GM21529 (cell line): ENCODE measurements at regions not wholly inside any gene's neighbourhood (a gene's known extent, or its start where the extent isn't known, plus 50 kb on each side); places are given as distances from the start of the nearest gene placed in this dataset.
"Not testable (repeated sequence)": the region's sequence is repeated elsewhere in the genome, so short reads cannot be mapped to it uniquely, and the experiment has no call there.

Experiments used
- ATAC-seq: cut with Tn5 transposase; IDR thresholded peaks from one replicate; pipeline ENCODE4 v1.9.1; 2021; ENCODE audit not compliant: unreplicated experiment

GRCh38 chr9:103237571-103238109 lies 242.5 kb downstream of the CYLC2 start:
- not testable (repeated sequence) for ATAC-seq

GRCh38 chr9:103242025-103242424 lies 246.9 kb downstream of the CYLC2 start:
- ATAC-seq: no peak

GRCh38 chr9:103242486-103242885 lies 247.4 kb downstream of the CYLC2 start:
- no peak for ATAC-seq

GRCh38 chr9:103243553-103243952 lies 248.4 kb downstream of the CYLC2 start:
- ATAC-seq: no peak

- ATAC-seq: no peak
Observed at GRCh38 chr9:103245369-103245768, 250.2 kb downstream of the CYLC2 start.

- no peak for ATAC-seq
Observed at GRCh38 chr9:103261951-103262350, 266.8 kb downstream of the CYLC2 start.

- ATAC-seq: no peak
Observed at GRCh38 chr9:103266064-103266463, 270.9 kb downstream of the CYLC2 start.

- no peak for ATAC-seq
Observed at GRCh38 chr9:103277240-103277639, 282.1 kb downstream of the CYLC2 start.

GRCh38 chr9:103281126-103281525 lies 286.0 kb downstream of the CYLC2 start:
- ATAC-seq: no peak

- ATAC-seq: no peak
Observed at GRCh38 chr9:103287361-103287760, 292.2 kb downstream of the CYLC2 start.

- ATAC-seq: no peak
Observed at GRCh38 chr9:103296189-103296588, 301.1 kb downstream of the CYLC2 start.

GRCh38 chr9:103301051-103301450 lies 305.9 kb downstream of the CYLC2 start:
- ATAC-seq: no peak

- no peak for ATAC-seq
Observed at GRCh38 chr9:103304797-103305196, 309.7 kb downstream of the CYLC2 start.

GRCh38 chr9:103319979-103320378 lies 324.8 kb downstream of the CYLC2 start:
- no peak for ATAC-seq

- ATAC-seq: no peak
Observed at GRCh38 chr9:103323699-103324098, 328.6 kb downstream of the CYLC2 start.

- no peak for ATAC-seq
Observed at GRCh38 chr9:103335461-103335860, 340.3 kb downstream of the CYLC2 start.

- ATAC-seq: no peak
Observed at GRCh38 chr9:103355000-103355399, 359.9 kb downstream of the CYLC2 start.

- not testable (repeated sequence) for ATAC-seq
Observed at GRCh38 chr9:103357980-103358379, 362.8 kb downstream of the CYLC2 start.

- no peak for ATAC-seq
Observed at GRCh38 chr9:103361906-103362305, 366.8 kb downstream of the CYLC2 start.

GRCh38 chr9:103362986-103363385 lies 367.9 kb downstream of the CYLC2 start:
- no peak for ATAC-seq

- ATAC-seq: no peak
Observed at GRCh38 chr9:103364753-103365152, 369.6 kb downstream of the CYLC2 start.

- no peak for ATAC-seq
Observed at GRCh38 chr9:103371152-103371551, 376.0 kb downstream of the CYLC2 start.

GRCh38 chr9:103372828-103373227 lies 377.7 kb downstream of the CYLC2 start:
- ATAC-seq: no peak

- ATAC-seq: no peak
Observed at GRCh38 chr9:103377667-103378066, 382.5 kb downstream of the CYLC2 start.
